ENCODE measurements at regions not wholly inside any gene's neighbourhood (a gene's known extent, or its start where the extent isn't known, plus 50 kb on each side); places are given as distances from the start of the nearest gene placed in this dataset.

DNA sequence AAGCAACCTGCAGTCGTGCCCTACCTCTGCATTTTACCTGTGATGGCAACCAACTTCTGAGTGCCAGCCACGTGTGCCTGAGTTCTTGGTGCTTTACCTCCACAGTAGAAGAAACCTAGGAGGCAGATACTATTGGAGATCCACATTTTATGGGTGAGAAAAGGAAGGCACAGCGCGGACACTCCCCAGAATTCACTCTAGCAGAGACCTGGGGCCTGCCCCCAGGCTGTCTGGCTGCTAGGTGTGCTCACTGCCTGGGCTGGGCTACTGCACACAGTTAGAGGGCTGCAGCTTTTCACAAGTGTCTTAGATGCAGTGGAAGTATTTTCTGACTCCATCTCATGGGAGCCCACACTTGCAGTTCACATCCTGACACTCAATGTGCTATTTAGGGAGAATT lies 598.8 kb upstream of the ADAMTS16 start:
- DNase-seq, result no peak

- no peak for DNase-seq
Observed at GRCh38 chr5:4542145-4542778, 597.9 kb upstream of the ADAMTS16 start.

GRCh38 chr5:4544049-4544670 lies 596.0 kb upstream of the ADAMTS16 start:
- no peak for DNase-seq

DNA sequence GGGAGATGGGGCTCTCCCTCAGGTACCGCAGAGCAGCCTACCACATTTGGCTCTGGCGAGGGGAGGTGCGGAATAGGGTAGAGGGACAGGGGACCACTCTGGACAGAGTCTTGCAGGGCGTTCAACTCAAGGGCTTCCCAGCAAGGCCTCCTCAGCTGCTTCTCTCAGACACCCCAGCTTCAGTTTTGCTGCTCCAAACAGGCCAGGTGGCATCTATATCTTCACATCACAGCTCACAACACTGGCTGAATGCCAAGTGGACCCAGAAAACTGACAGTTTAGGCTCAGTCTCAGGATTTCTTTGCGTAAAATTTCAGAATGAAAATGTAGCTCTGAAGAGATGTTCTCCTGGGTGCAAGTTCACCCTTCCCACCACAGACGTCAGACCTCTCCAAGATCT lies 592.6 kb upstream of the ADAMTS16 start:
- DNase-seq, result no peak

GRCh38 chr5:4548341-4548740 lies 591.8 kb upstream of the ADAMTS16 start:
- no peak for DNase-seq

GRCh38 chr5:4549351-4549750 lies 590.8 kb upstream of the ADAMTS16 start:
- DNase-seq, result no peak

GRCh38 chr5:4551034-4551433 lies 589.1 kb upstream of the ADAMTS16 start:
- peak; percentile 40 for DNase-seq

GRCh38 chr5:4553130-4553529 lies 587.0 kb upstream of the ADAMTS16 start:
- DNase-seq, result no peak

DNA sequence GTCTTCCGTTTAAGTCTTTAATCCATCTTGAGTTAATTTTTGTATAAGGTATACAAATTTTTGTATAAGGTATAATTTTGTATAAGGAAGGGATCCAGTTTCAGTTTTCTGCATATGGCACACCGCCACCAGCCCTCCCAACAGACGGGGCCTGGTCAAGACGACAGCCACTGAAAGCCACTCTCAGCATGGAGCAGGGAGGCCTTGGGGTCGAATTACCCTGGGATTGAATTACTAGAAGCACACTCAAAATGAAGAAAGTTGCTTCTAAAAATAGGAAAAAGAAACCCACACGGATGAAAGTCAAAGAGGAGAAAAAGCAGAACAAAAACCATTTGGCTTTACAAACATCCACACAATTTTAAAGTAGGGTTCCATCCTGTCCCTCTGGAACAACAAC lies 586.2 kb upstream of the ADAMTS16 start:
- no peak for DNase-seq

DNA sequence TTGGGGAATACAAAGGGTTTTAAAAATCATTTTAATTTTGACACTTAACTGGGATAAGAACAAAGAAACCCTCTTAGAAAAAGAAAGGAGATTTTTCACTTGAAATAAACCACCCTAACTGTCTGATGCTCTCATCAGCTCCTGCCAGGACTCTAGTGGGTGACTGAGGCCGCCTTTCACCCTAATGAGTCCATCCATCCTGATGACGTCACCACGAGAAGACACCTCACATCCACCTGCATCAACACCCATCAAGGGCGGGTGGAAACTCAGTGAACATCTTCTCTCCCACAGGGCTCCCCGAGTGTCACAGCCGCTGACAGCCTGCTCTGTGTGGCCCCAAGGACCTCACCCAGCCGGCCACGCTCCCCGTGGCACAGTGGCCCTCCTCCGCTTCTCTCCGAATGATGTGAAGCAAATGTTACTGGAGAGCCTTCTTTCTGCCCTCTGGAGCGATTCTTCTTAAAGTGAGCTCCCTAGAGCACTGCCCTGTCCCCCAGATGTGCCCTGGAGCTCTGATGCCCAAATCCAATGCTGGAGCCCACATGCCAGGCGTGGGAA lies 584.3 kb upstream of the ADAMTS16 start:
- DNase-seq, result no peak

- DNase-seq, result no peak
Observed at GRCh38 chr5:4561403-4561802, 578.7 kb upstream of the ADAMTS16 start.

DNA sequence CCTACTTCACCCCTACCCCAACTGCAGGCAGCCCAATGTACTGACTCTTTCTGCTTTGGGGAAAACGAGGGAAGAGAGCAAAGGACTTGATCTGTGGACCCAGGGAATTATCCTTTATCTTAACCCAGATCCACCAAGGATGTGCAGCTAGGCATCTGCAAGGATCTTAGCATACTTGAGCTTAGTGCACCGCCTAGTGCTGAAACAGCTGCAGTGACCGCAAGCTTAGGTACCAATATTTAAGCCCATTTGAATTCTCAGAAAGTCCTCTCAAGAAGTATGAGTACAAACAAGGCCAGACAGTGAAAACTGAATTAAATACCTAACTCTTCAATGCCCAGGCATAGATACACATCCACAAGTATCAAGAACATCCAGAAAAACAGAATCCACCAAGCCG lies 576.7 kb upstream of the ADAMTS16 start:
- peak; percentile 44 for DNase-seq

- peak; percentile 68 for DNase-seq
Observed at GRCh38 chr5:4570047-4570995, 569.8 kb upstream of the ADAMTS16 start.

DNA sequence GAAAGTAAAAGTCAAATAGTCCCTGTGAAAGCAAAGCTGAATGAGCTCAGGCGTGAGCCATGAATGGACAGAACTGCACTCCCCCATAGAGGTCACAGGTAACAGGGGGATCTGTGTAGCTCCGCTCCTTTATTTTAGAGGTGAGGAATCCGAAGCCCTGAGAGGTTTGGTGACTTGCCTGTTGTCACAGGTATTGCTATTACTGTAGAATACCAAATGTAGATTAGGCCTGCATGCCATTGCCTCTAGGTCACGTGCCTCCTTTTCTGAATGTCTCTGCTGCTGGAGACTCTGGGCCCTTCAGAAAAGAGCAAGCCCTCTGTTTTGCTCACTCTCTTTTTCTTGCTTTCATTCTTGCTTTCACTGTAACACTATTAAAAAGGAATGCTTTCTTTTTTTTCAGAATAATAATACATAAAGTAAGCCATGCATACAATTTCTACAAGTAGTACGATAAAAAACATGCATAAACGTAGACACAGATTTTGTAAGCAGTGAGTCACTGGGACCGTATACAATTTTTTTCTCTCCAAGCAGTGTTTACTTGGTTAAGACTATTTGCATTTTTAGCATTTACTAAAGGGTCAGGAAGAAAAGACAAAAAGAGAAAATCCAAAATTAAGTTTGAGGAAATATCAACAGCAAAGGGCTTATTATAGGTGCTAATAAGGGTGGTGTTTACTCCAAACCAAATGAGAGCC lies 568.7 kb upstream of the ADAMTS16 start:
- DNase-seq, result no peak

DNA sequence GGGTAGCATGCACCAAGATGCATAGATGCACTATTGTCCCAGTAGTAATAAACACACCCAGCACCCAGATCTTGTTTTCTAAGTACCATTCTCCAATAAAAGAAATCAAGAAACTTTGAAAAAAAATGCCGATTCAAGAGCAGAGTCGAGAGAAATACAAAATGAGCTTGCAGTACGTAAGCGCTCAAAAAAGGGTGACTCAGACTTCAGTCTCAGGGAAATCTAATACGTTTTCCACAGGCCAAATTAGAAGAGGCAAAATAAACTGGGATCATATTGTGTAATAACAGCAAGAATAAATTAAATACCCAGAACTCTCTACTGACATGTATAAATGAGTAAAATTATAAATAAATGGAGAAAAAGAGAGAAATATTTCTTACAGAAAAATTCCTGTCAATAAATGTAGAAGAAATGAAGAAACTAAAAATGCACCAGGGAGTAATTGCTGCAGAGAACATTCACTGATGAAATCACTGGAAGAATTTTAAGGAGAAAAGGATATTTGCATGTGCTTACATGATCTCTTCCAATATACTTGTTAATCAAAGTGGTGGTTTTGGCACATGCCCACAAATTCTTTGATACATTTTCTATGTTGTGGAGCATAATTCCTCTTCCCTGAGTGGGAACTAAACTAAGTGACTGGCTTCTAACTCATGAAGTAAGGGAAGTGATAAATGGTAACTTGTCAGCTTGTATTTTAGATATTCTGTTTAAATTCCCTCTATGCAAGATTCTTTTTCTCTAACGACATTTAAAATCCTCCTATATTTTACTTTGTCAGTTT lies 567.6 kb upstream of the ADAMTS16 start:
- DNase-seq, result peak; percentile 89

- no peak for DNase-seq
Observed at GRCh38 chr5:4575608-4576007, 564.5 kb upstream of the ADAMTS16 start.

- DNase-seq, result peak; percentile 93
Observed at GRCh38 chr5:4576161-4576748, 563.9 kb upstream of the ADAMTS16 start.

- DNase-seq, result no peak
Observed at GRCh38 chr5:4576908-4577307, 563.2 kb upstream of the ADAMTS16 start.

DNA sequence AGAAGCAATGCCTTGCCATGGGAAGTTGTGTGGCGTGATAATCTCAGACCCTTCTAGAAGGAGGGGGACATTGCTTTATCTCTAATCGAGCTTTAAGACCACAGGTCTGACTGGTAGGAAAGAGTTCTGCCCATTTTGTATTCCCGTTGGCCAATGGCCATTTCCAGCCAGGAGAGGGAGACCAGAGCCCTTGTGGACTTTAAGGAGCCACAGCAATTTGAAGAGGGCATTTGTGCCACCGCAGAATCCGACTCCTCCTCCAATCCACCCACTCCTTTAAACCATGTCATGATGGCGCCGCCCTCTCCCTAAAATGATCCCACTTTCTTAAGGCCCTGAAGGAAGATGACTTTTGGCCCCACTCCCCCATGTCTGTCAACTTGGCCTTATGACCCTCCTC lies 560.5 kb upstream of the ADAMTS16 start:
- no peak for DNase-seq

DNA sequence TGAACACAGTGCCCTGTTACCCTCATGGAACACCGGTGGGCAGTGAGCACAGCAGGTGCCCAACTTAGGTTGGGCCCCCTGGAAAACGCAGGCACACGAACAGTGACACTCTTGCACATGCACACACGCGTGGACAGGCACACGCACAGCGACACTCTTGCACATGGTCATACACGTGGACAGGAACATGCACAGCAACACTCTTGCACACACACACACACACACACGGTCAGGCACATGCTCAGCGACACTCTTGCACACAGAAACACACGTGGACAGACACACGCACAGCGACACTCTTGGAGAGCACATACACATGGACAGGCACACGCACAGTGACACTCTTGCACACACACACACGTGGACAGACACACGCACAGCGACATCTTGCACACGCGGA lies 559.4 kb upstream of the ADAMTS16 start:
- DNase-seq, result no peak

GRCh38 chr5:4581289-4581688 lies 558.8 kb upstream of the ADAMTS16 start:
- DNase-seq, result no peak

GRCh38 chr5:4584982-4585381 lies 555.1 kb upstream of the ADAMTS16 start:
- DNase-seq, result peak; percentile 94

Measured in fibroblast of upper back skin (primary cell).